IPS DF 4.7 (cell line): ENCODE measurements at regions not wholly inside any gene's neighbourhood (a gene's known extent, or its start where the extent isn't known, plus 50 kb on each side); places are given as distances from the start of the nearest gene placed in this dataset.
"Not testable (repeated sequence)": the region's sequence is repeated elsewhere in the genome, so short reads cannot be mapped to it uniquely, and the experiment has no call there.

Experiments used
- DNase-seq: peaks from one replicate; pipeline ENCODE4 v3.0.0-alpha.2; 2013; ENCODE audit warnings: low spot score; ENCODE audit errors: extremely low read depth

GRCh38 chr5:99747342-99747741, 787.8 kb upstream of the FAM174A start:
- DNase-seq, result no peak

GRCh38 chr5:99733146-99733545, 802.0 kb upstream of the FAM174A start:
- DNase-seq, result not testable (repeated sequence)

GRCh38 chr5:99730653-99731052, 801.8 kb upstream of the CHD1 start:
- DNase-seq, result not testable (repeated sequence)

- DNase-seq, result no peak
Measured at GRCh38 chr5:99724732-99725290, 796.0 kb upstream of the CHD1 start.

GRCh38 chr5:99721506-99721905, 792.7 kb upstream of the CHD1 start:
- no peak for DNase-seq

GRCh38 chr5:99715921-99716320, 787.1 kb upstream of the CHD1 start:
- no peak for DNase-seq

- DNase-seq, result no peak
Measured at GRCh38 chr5:99706160-99706559, 777.4 kb upstream of the CHD1 start.

- DNase-seq, result no peak
Measured at GRCh38 chr5:99702565-99702964, 773.8 kb upstream of the CHD1 start.

- no peak for DNase-seq
Measured at GRCh38 chr5:99694884-99695283, 766.1 kb upstream of the CHD1 start.

- no peak for DNase-seq
Measured at GRCh38 chr5:99686538-99686937, 757.7 kb upstream of the CHD1 start.

- peak; percentile 2 for DNase-seq
Measured at GRCh38 chr5:99675974-99676373, 747.2 kb upstream of the CHD1 start.

- no peak for DNase-seq
Measured at GRCh38 chr5:99674101-99674500, 745.3 kb upstream of the CHD1 start.

GRCh38 chr5:99664972-99665371, 736.2 kb upstream of the CHD1 start:
- DNase-seq, result no peak

GRCh38 chr5:99651298-99651697, 722.5 kb upstream of the CHD1 start:
- no peak for DNase-seq

GRCh38 chr5:99646011-99646647, 717.3 kb upstream of the CHD1 start:
- DNase-seq, result no peak

- no peak for DNase-seq
Measured at GRCh38 chr5:99644822-99645221, 716.0 kb upstream of the CHD1 start.

- no peak for DNase-seq
Measured at GRCh38 chr5:99640646-99641045, 711.8 kb upstream of the CHD1 start.

- DNase-seq, result no peak
Measured at GRCh38 chr5:99639905-99640304, 711.1 kb upstream of the CHD1 start.

- DNase-seq, result no peak
Measured at GRCh38 chr5:99636663-99637062, 707.9 kb upstream of the CHD1 start.

GRCh38 chr5:99621772-99622681, 693.2 kb upstream of the CHD1 start:
- DNase-seq, result no peak

GRCh38 chr5:99617335-99617734, 688.5 kb upstream of the CHD1 start:
- DNase-seq, result no peak

GRCh38 chr5:99614888-99615287, 686.1 kb upstream of the CHD1 start:
- DNase-seq, result no peak
